ENCODE measurements at regions not wholly inside any gene's neighbourhood (a gene's known extent, or its start where the extent isn't known, plus 50 kb on each side); places are given as distances from the start of the nearest gene placed in this dataset.

DNA sequence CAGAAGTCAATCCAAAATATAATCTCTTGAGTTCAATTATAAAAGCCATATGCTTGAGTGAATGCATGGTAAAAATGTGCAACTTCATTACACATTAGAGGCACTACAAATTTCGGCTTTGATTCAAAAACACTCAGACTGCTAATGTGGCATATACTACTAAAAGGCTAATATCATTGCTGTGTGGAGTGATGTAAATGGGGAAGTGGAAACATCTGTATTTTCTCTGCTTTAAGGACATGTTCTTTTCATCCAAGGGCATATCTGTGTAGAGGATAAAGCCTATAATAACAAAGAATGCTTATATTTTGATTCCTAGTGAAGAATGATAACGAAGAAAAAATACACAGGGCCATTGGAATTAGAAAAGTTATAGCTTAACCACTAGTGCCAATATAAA is 643.9 kb upstream of the ZNF608 start:
- DNase-seq (no peak), ATAC-seq (no peak)
- no peaks in the 10 kb centered on the region for H3K9me3 ChIP-seq (ENCODE audit: control insufficient read depth, insufficient read depth, low read length)
- Mint-ChIP-seq H3K9me3 (peaks cover 5 to 9% of the 10 kb centered on the region in 2 donors), H3K27ac (no peak overlapping the region), H3K36me3 (no peaks in the 10 kb centered on the region), H3K4me1 (peaks cover 0 to 6% of the 10 kb centered on the region in 2 donors), H3K4me3 (no peak overlapping the region), H3K27me3 (ENCODE audit: low read depth in 2 of 2) (no peaks in the 10 kb centered on the region)
- no peak overlapping the region for H3K27ac ChIP-seq (ENCODE audit: low read length)
- TF ChIP-seq, protein P1, sequence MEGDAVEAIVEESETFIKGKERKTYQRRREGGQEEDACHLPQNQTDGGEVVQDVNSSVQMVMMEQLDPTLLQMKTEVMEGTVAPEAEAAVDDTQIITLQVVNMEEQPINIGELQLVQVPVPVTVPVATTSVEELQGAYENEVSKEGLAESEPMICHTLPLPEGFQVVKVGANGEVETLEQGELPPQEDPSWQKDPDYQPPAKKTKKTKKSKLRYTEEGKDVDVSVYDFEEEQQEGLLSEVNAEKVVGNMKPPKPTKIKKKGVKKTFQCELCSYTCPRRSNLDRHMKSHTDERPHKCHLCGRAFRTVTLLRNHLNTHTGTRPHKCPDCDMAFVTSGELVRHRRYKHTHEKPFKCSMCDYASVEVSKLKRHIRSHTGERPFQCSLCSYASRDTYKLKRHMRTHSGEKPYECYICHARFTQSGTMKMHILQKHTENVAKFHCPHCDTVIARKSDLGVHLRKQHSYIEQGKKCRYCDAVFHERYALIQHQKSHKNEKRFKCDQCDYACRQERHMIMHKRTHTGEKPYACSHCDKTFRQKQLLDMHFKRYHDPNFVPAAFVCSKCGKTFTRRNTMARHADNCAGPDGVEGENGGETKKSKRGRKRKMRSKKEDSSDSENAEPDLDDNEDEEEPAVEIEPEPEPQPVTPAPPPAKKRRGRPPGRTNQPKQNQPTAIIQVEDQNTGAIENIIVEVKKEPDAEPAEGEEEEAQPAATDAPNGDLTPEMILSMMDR (IDR thresholded peaks at IDR 0.05) = no peak
- H3K4me3 ChIP-seq (ENCODE audit: low read length) = no peak overlapping the region
- WGBS (ENCODE audit: insufficient coverage) = no CpG with 5 or more reads among the region's 2 CpGs
- intact Hi-C loops (cut with micrococcal nuclease) = no loop called here
- H3K4me1 ChIP-seq (ENCODE audit: control insufficient read depth, insufficient read depth, low read length) = no peaks in the 10 kb centered on the region
- no peaks in the 10 kb centered on the region for H3K36me3 ChIP-seq (ENCODE audit: control insufficient read depth, insufficient read depth, low read length)
- no peaks in the 10 kb centered on the region for H3K27me3 ChIP-seq (ENCODE audit: control insufficient read depth, insufficient read depth, low read length)

DNA sequence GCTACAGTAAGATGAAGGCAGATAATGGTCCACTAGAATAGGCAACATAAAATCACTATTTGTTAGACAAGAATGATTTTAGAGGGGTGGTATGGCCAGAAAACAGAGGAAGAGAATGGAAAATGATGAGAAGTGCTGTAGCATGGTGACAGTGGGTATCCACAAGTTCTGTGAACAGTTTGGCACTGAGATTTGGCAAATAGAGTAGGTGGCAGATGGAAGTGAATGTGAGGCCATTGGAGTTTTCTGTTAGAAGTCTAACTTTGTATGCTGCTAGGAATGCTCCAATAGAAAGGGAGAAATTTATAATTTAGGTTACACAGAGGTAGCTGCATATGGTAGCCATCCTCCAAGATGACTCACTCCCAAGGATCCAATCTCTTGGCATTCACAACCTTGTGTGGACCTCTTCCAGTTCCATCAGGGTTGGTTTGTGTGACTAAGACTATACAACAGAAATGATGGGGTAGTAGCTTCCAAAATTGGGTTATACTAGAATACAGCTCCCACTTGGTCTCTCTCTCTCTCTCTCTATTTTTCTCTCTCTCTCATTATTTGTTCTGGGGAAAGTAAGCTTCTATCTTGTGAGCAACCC is 646.9 kb upstream of the ZNF608 start:
- H3K36me3 Mint-ChIP-seq = no peaks in the 10 kb centered on the region
- H3K9me3 Mint-ChIP-seq = peaks cover 5 to 12% of the 10 kb centered on the region in 2 donors
- no peak overlapping the region for H3K4me3 ChIP-seq (ENCODE audit: low read length)
- H3K27ac Mint-ChIP-seq = no peak overlapping the region
- intact Hi-C loops (cut with micrococcal nuclease) = no loop called here
- no peaks in the 10 kb centered on the region for H3K27me3 Mint-ChIP-seq (ENCODE audit: low read depth in 2 of 2)
- H3K27me3 ChIP-seq (ENCODE audit: control insufficient read depth, insufficient read depth, low read length) = no peaks in the 10 kb centered on the region
- no peaks in the 10 kb centered on the region for H3K36me3 ChIP-seq (ENCODE audit: control insufficient read depth, insufficient read depth, low read length)
- no peak overlapping the region for H3K27ac ChIP-seq (ENCODE audit: low read length)
- DNase-seq (no peak), ATAC-seq (no peak)
- no peaks in the 10 kb centered on the region for H3K4me1 ChIP-seq (ENCODE audit: control insufficient read depth, insufficient read depth, low read length)
- no peaks in the 10 kb centered on the region for H3K9me3 ChIP-seq (ENCODE audit: control insufficient read depth, insufficient read depth, low read length)
- H3K4me1 Mint-ChIP-seq = peaks cover 0 to 6% of the 10 kb centered on the region in 2 donors
- H3K4me3 Mint-ChIP-seq = no peak overlapping the region
- TF ChIP-seq, protein P1 (IDR thresholded peaks at IDR 0.05) = no peak

- Mint-ChIP-seq H3K9me3 (peaks cover 5 to 12% of the 10 kb centered on the region in 2 donors), H3K4me3 (no peak overlapping the region), H3K4me1 (peaks cover 0 to 6% of the 10 kb centered on the region in 2 donors), H3K27ac (no peak overlapping the region), H3K36me3 (no peaks in the 10 kb centered on the region), H3K27me3 (ENCODE audit: low read depth in 2 of 2) (no peaks in the 10 kb centered on the region)
- 76% methylated on average over 1 of the region's 1 CpG for WGBS (ENCODE audit: insufficient coverage)
- Histone ChIP-seq H3K4me1 (ENCODE audit: control insufficient read depth, insufficient read depth, low read length) (no peaks in the 10 kb centered on the region), H3K4me3 (ENCODE audit: low read length) (no peak overlapping the region), H3K36me3 (ENCODE audit: control insufficient read depth, insufficient read depth, low read length) (no peaks in the 10 kb centered on the region), H3K9me3 (ENCODE audit: control insufficient read depth, insufficient read depth, low read length) (no peaks in the 10 kb centered on the region), H3K27me3 (ENCODE audit: control insufficient read depth, insufficient read depth, low read length) (no peaks in the 10 kb centered on the region), H3K27ac (ENCODE audit: low read length) (no peak overlapping the region)
- no peak for ATAC-seq
- no peak for DNase-seq
- TF ChIP-seq, protein P1 (IDR thresholded peaks at IDR 0.05) = no peak
- intact Hi-C loops (cut with micrococcal nuclease) = no loop called here
Measured at GRCh38 chr5:125394661-125395280, 648.3 kb upstream of the ZNF608 start.

GRCh38 chr5:125396462-125396861 is 650.0 kb upstream of the ZNF608 start:
- DNase-seq = no peak
- H3K36me3 ChIP-seq (ENCODE audit: control insufficient read depth, insufficient read depth, low read length) = no peaks in the 10 kb centered on the region
- H3K36me3 Mint-ChIP-seq = no peaks in the 10 kb centered on the region
- no peaks in the 10 kb centered on the region for H3K27me3 ChIP-seq (ENCODE audit: control insufficient read depth, insufficient read depth, low read length)
- H3K9me3 ChIP-seq (ENCODE audit: control insufficient read depth, insufficient read depth, low read length) = no peaks in the 10 kb centered on the region
- no peak overlapping the region for H3K27ac Mint-ChIP-seq
- peaks cover 5 to 12% of the 10 kb centered on the region in 2 donors for H3K9me3 Mint-ChIP-seq
- peaks cover 0 to 6% of the 10 kb centered on the region in 2 donors for H3K4me1 Mint-ChIP-seq
- no peak for ATAC-seq
- no peaks in the 10 kb centered on the region for H3K27me3 Mint-ChIP-seq (ENCODE audit: low read depth in 2 of 2)
- 100% methylated on average over 1 of the region's 1 CpG for WGBS (ENCODE audit: insufficient coverage)
- H3K27ac ChIP-seq (ENCODE audit: low read length) = no peak overlapping the region
- H3K4me3 ChIP-seq (ENCODE audit: low read length) = no peak overlapping the region
- H3K4me1 ChIP-seq (ENCODE audit: control insufficient read depth, insufficient read depth, low read length) = no peaks in the 10 kb centered on the region
- H3K4me3 Mint-ChIP-seq = no peak overlapping the region
- intact Hi-C loops (cut with micrococcal nuclease) = no loop called here
- TF ChIP-seq, protein P1 (IDR thresholded peaks at IDR 0.05) = no peak

Measured in natural killer cell (primary cell).